ENCODE measurements at regions not wholly inside any gene's neighbourhood (a gene's known extent, or its start where the extent isn't known, plus 50 kb on each side); places are given as distances from the start of the nearest gene placed in this dataset.
"Not testable (repeated sequence)": the region's sequence is repeated elsewhere in the genome, so short reads cannot be mapped to it uniquely, and the experiment has no call there.

- no peak for DNase-seq
Measured at GRCh38 chr2:234719116-234719716, 222.3 kb upstream of the ARL4C start.

GRCh38 chr2:234716271-234716670 is 219.4 kb upstream of the ARL4C start:
- DNase-seq: no peak

GRCh38 chr2:234715671-234716250 is 218.9 kb upstream of the ARL4C start:
- no peak for DNase-seq

- no peak for DNase-seq
Measured at GRCh38 chr2:234714711-234715110, 217.8 kb upstream of the ARL4C start.

- no peak for DNase-seq
Measured at GRCh38 chr2:234712421-234712935, 215.6 kb upstream of the ARL4C start.

GRCh38 chr2:234711308-234711707 is 214.4 kb upstream of the ARL4C start:
- DNase-seq: no peak

GRCh38 chr2:234710587-234710986 is 213.7 kb upstream of the ARL4C start:
- no peak for DNase-seq

- DNase-seq: no peak
Measured at GRCh38 chr2:234710066-234710465, 213.2 kb upstream of the ARL4C start.

GRCh38 chr2:234708717-234709116 is 211.8 kb upstream of the ARL4C start:
- DNase-seq: no peak

GRCh38 chr2:234708091-234708683 is 211.3 kb upstream of the ARL4C start:
- no peak for DNase-seq

GRCh38 chr2:234706086-234706485 is 209.2 kb upstream of the ARL4C start:
- DNase-seq: no peak

- no peak for DNase-seq
Measured at GRCh38 chr2:234705108-234705507, 208.2 kb upstream of the ARL4C start.

GRCh38 chr2:234703258-234703657 is 206.4 kb upstream of the ARL4C start:
- DNase-seq: no peak

- DNase-seq: no peak
Measured at GRCh38 chr2:234702731-234703225, 205.9 kb upstream of the ARL4C start.

- no peak for DNase-seq
Measured at GRCh38 chr2:234701841-234702240, 205.0 kb upstream of the ARL4C start.

GRCh38 chr2:234701421-234701820 is 204.5 kb upstream of the ARL4C start:
- no peak for DNase-seq

GRCh38 chr2:234699456-234699855 is 202.6 kb upstream of the ARL4C start:
- no peak for DNase-seq

- DNase-seq: not testable (repeated sequence)
Measured at GRCh38 chr2:234697300-234697876, 200.5 kb upstream of the ARL4C start.

GRCh38 chr2:234695981-234696380 is 199.1 kb upstream of the ARL4C start:
- no peak for DNase-seq

- DNase-seq: no peak
Measured at GRCh38 chr2:234694244-234695013, 197.5 kb upstream of the ARL4C start.

GRCh38 chr2:234693681-234694190 is 196.9 kb upstream of the ARL4C start:
- not testable (repeated sequence) for DNase-seq

GRCh38 chr2:234693191-234693590 is 196.3 kb upstream of the ARL4C start:
- not testable (repeated sequence) for DNase-seq

All from NCI-H524 treated with DMSO at 0.1 percent for 48 hours (cell line).